Upper lobe of right lung (tissue), 1 donor: ENCODE measurements at regions not wholly inside any gene's neighbourhood (a gene's known extent, or its start where the extent isn't known, plus 50 kb on each side); places are given as distances from the start of the nearest gene placed in this dataset.
A peak's percentile ranks its signal among the peaks of the same experiment; 100 is the strongest.

Source experiments
- ATAC-seq: fragments of 200-7000 bp; cut with Tn5 transposase; one replicate; pipeline ENCODE4 v1.9.1; 2020; ENCODE audit warnings: mild to moderate bottlenecking, moderate library complexity
- DNase-seq: peaks from one replicate; pipeline ENCODE4 v3.0.0-alpha.2; 2020
- H3K27ac ChIP-seq: fragments of 200-600 bp; one replicate; pipeline ENCODE4 v1.8.0; 2022
- H3K27me3 ChIP-seq: fragments of 200-600 bp; one replicate; pipeline ENCODE4 v1.8.0; 2022; ENCODE audit warnings: mild to moderate bottlenecking
- H3K36me3 ChIP-seq: fragments of 200-600 bp; one replicate; pipeline ENCODE4 v1.8.0; 2022
- H3K4me1 ChIP-seq: fragments of 200-600 bp; one replicate; pipeline ENCODE4 v1.8.0; 2022
- H3K4me3 ChIP-seq: fragments of 200-600 bp; one replicate; pipeline ENCODE4 v1.8.0; 2022; ENCODE audit warnings: mild to moderate bottlenecking
- H3K9me3 ChIP-seq: fragments of 200-600 bp; one replicate; pipeline ENCODE4 v1.8.0; 2022
- intact Hi-C: fragments of 100-400 bp; cut with DNase I; formaldehyde crosslinking; loops from one replicate; pipeline ENCODE4 v1.11.0; 2022
- TF ChIP-seq, protein P1 (sequence below): fragments of 200-600 bp; IDR thresholded peaks from one replicate; pipeline ENCODE4 v1.8.0; 2022; ENCODE audit warnings: antibody characterized with exemption
- donor health status: DM: no; HTN: yes; CAD: no; lungs with severe emphysema.

GRCh38 chr15:62492900-62493299 lies 327.8 kb upstream of the C2CD4B start:
- H3K9me3 ChIP-seq = no peaks in the 10 kb centered on the region
- H3K27me3 ChIP-seq = no peaks in the 10 kb centered on the region
- no peak overlapping the region for H3K27ac ChIP-seq
- TF ChIP-seq, protein P1, sequence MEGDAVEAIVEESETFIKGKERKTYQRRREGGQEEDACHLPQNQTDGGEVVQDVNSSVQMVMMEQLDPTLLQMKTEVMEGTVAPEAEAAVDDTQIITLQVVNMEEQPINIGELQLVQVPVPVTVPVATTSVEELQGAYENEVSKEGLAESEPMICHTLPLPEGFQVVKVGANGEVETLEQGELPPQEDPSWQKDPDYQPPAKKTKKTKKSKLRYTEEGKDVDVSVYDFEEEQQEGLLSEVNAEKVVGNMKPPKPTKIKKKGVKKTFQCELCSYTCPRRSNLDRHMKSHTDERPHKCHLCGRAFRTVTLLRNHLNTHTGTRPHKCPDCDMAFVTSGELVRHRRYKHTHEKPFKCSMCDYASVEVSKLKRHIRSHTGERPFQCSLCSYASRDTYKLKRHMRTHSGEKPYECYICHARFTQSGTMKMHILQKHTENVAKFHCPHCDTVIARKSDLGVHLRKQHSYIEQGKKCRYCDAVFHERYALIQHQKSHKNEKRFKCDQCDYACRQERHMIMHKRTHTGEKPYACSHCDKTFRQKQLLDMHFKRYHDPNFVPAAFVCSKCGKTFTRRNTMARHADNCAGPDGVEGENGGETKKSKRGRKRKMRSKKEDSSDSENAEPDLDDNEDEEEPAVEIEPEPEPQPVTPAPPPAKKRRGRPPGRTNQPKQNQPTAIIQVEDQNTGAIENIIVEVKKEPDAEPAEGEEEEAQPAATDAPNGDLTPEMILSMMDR = no peak
- intact Hi-C loops = no loop called here
- DNase-seq (no peak), ATAC-seq (no peak)
- no peak overlapping the region for H3K4me3 ChIP-seq
- no peaks in the 10 kb centered on the region for H3K36me3 ChIP-seq
- peaks cover 4% of the 10 kb centered on the region for H3K4me1 ChIP-seq

GRCh38 chr15:62494197-62494596 lies 329.1 kb upstream of the C2CD4B start:
- no peaks in the 10 kb centered on the region for H3K9me3 ChIP-seq
- H3K27me3 ChIP-seq = no peaks in the 10 kb centered on the region
- TF ChIP-seq, protein P1 = no peak
- H3K4me3 ChIP-seq = no peak overlapping the region
- no peak overlapping the region for H3K27ac ChIP-seq
- H3K36me3 ChIP-seq = no peaks in the 10 kb centered on the region
- intact Hi-C loops = no loop called here
- H3K4me1 ChIP-seq = peaks cover 4% of the 10 kb centered on the region
- ATAC-seq (no peak), DNase-seq (no peak)

DNA sequence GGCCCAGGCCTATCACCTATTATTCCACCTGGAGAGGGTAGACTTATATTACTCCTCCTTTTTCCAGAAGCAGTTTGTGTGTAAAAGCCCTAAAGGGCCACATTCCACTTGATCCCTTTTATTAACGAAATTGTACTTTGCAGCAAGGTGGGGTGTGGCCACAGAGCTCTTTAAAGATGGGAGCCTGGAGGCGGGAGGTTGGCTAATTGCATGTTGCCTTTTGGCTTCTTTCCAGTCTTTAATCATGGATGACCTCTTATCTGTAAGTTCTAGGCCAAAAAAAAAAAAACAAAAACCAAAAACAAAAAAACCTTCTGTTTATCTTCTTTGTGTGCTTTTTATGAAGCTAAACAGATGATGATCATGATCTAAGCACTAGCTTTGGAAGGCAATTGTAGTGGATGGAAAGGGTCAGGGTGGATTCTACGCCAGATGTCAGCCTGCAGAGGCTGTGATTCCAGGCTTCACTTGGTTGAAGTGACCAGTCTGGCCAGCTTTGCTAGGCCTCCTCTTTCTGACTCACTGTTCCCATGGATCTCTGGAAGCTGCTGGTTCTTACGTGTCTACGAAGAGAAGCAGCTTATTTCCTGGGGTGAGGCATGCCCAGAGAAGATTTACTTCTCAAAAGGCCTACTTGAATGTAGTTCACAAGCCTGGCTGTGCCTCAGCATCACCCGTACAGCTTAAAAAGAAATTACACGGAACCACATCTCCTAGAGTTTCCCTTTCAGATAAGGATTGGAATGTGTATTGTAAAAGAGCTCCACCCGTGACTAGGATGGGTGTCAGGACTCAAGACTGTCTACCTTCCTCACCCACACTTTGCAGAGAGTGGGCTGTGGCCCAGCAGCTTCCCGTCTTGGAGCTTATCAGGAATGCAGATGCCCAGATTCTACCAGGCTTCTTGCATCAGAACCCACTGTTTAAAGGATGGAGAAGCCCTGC lies 330.9 kb upstream of the C2CD4B start:
- Histone ChIP-seq H3K36me3 (no peaks in the 10 kb centered on the region), H3K4me1 (peaks cover 4% of the 10 kb centered on the region), H3K9me3 (no peaks in the 10 kb centered on the region), H3K27me3 (no peaks in the 10 kb centered on the region), H3K27ac (peak overlapping the region; percentile 2), H3K4me3 (no peak overlapping the region)
- intact Hi-C loops = no loop called here
- TF ChIP-seq, protein P1 = no peak
- ATAC-seq (peak; percentile 57), DNase-seq (no peak)

- no peaks in the 10 kb centered on the region for H3K36me3 ChIP-seq
- H3K4me3 ChIP-seq = no peak overlapping the region
- intact Hi-C loops = no loop called here
- H3K27ac ChIP-seq = no peak overlapping the region
- no peak for DNase-seq
- H3K27me3 ChIP-seq = no peaks in the 10 kb centered on the region
- no peaks in the 10 kb centered on the region for H3K9me3 ChIP-seq
- no peak for ATAC-seq
- TF ChIP-seq, protein P1 = no peak
- H3K4me1 ChIP-seq = peaks cover 4% of the 10 kb centered on the region
Observed at GRCh38 chr15:62497356-62497755, 332.3 kb upstream of the C2CD4B start.

DNA sequence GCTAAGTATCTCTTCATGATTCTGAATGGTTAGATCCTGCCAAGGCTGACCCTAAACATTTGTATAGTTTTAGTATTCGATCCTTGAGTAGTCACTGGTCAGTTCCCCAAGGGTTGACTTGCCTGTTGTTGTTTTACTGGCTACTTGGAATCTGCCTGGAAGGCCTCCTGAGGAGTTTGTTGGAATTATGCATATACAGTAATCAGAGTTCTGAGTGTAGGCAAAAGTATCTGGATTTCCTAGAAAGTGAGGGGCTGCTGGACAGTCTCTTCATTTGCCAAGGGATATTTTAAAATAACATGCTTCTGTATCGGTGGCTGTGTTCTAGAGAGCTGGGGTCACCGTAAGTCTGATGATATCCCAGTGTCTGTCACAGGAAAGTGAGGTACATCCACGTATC lies 333.2 kb upstream of the C2CD4B start:
- Histone ChIP-seq H3K27ac (no peak overlapping the region), H3K4me3 (no peak overlapping the region), H3K36me3 (no peaks in the 10 kb centered on the region), H3K4me1 (peaks cover 4% of the 10 kb centered on the region), H3K9me3 (no peaks in the 10 kb centered on the region), H3K27me3 (no peaks in the 10 kb centered on the region)
- intact Hi-C loops = no loop called here
- TF ChIP-seq, protein P1 = no peak
- DNase-seq (no peak), ATAC-seq (no peak)
